ENCODE measurements at regions not wholly inside any gene's neighbourhood (a gene's known extent, or its start where the extent isn't known, plus 50 kb on each side); places are given as distances from the start of the nearest gene placed in this dataset.

DNA sequence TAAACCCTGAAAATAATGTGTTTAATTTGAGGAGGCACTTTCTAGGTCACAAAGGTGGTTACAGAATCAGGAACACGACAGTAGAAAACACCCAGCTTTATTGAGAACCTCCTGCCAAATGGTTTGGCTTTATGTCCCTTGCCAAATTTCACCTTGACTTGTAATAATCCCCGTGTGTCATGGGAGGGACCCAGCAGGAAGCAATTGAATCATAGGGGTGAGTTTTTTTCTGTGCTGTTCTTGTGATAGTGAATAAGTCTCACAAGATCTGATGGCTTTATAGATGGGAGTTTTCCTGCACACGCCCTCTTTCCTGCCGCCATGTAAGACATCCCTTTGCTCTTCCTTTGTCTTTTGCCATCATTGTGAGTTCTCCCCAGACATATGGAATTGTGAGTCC, 193.8 kb upstream of the KLF6 start:
- DNase-seq (ENCODE audit: low read depth, low spot score), result no peak
- H3K4me3 ChIP-seq (replicated peaks in 1 of 3; ENCODE audit: insufficient read depth in 1 of 3, low read depth in 1 of 3, low read length in 3 of 3), result no peak overlapping the region
- no peaks in the 10 kb centered on the region for H3K4me1 ChIP-seq (ENCODE audit: control insufficient read depth, extremely low read depth, insufficient read depth, low read length)
- H3K36me3 ChIP-seq (ENCODE audit: control insufficient read depth in 2 of 2, extremely low read depth in 1 of 2, insufficient read depth in 2 of 2, low read length in 2 of 2), result no peaks in the 10 kb centered on the region
- ChIA-PET POLR2A (no interaction called here), CTCF (no interaction called here)
- TF ChIP-seq MYC (IDR thresholded peaks at IDR 0.05; ENCODE audit: low read depth, low read length), result no peak
- TF ChIP-seq, protein P1, sequence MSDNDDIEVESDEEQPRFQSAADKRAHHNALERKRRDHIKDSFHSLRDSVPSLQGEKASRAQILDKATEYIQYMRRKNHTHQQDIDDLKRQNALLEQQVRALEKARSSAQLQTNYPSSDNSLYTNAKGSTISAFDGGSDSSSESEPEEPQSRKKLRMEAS (IDR thresholded peaks at IDR 0.05; ENCODE audit: insufficient read depth, insufficient read length), result no peak
- no TSS peak for BruUV-seq (replicated peaks)
- no peaks in the 10 kb centered on the region for H4K20me1 ChIP-seq (replicated peaks; ENCODE audit: control insufficient read depth, extremely low read depth, insufficient read depth, low read length)
- H3K27ac ChIP-seq (ENCODE audit: insufficient read depth, low read depth, low read length), result no peak overlapping the region
- no peak for FAIRE-seq
- H2AFZ ChIP-seq (ENCODE audit: low read depth, low read length), result no peak overlapping the region
- H3K79me2 ChIP-seq (ENCODE audit: control insufficient read depth, insufficient read depth, low read length), result no peaks in the 10 kb centered on the region
- H3K27me3 ChIP-seq (ENCODE audit: control insufficient read depth in 2 of 2, insufficient read depth in 2 of 2, low read length in 2 of 2), result no peaks in the 10 kb centered on the region
- H3K4me2 ChIP-seq (ENCODE audit: insufficient read depth, low read length), result no peak overlapping the region
- no peaks in the 10 kb centered on the region for H3K9me1 ChIP-seq (replicated peaks; ENCODE audit: control insufficient read depth, extremely low read depth, insufficient read depth, low read length)
- no peak overlapping the region for H3K9ac ChIP-seq (replicated peaks; ENCODE audit: extremely low read depth, insufficient read depth, low read length)
- intact Hi-C loops (cut with micrococcal nuclease), result no loop called here
- dilution Hi-C loops (cut with MboI; ENCODE audit: extremely low pct_ligation_motif_present, low sequenced_read_pairs), result no loop called here
- no peaks in the 10 kb centered on the region for H3K9me3 ChIP-seq (replicated peaks; ENCODE audit: control insufficient read depth, insufficient read depth, low read length)

DNA sequence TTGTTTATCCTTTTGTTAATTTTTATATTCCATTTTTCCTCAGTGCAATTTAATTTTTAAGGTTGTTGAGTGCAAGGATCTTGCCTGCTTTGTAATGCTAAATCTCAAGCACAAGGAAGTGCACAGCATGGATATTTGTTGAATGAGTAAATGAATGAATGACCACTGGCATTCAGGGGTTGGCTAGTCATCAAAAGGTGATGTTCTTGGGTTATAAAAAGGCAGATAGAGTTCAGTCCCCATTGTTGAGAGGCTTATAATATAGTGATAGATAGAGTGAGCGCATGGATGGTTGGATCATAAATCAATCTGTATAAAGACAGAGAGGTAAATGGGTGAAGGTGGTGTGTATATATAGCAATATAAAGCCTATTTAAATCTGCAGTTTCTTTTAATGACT, 193.2 kb upstream of the KLF6 start:
- Histone ChIP-seq H4K20me1 (replicated peaks; ENCODE audit: control insufficient read depth, extremely low read depth, insufficient read depth, low read length) (no peaks in the 10 kb centered on the region), H2AFZ (ENCODE audit: low read depth, low read length) (no peak overlapping the region), H3K4me2 (ENCODE audit: insufficient read depth, low read length) (no peak overlapping the region), H3K4me3 (replicated peaks in 1 of 3; ENCODE audit: insufficient read depth in 1 of 3, low read depth in 1 of 3, low read length in 3 of 3) (no peak overlapping the region), H3K9me3 (replicated peaks; ENCODE audit: control insufficient read depth, insufficient read depth, low read length) (no peaks in the 10 kb centered on the region), H3K27ac (ENCODE audit: insufficient read depth, low read depth, low read length) (no peak overlapping the region), H3K27me3 (ENCODE audit: control insufficient read depth in 2 of 2, insufficient read depth in 2 of 2, low read length in 2 of 2) (no peaks in the 10 kb centered on the region), H3K4me1 (ENCODE audit: control insufficient read depth, extremely low read depth, insufficient read depth, low read length) (no peaks in the 10 kb centered on the region), H3K9ac (replicated peaks; ENCODE audit: extremely low read depth, insufficient read depth, low read length) (no peak overlapping the region), H3K36me3 (ENCODE audit: control insufficient read depth in 2 of 2, extremely low read depth in 1 of 2, insufficient read depth in 2 of 2, low read length in 2 of 2) (no peaks in the 10 kb centered on the region), H3K79me2 (ENCODE audit: control insufficient read depth, insufficient read depth, low read length) (no peaks in the 10 kb centered on the region), H3K9me1 (replicated peaks; ENCODE audit: control insufficient read depth, extremely low read depth, insufficient read depth, low read length) (no peaks in the 10 kb centered on the region)
- POLR2A ChIA-PET, result no interaction called here
- CTCF ChIA-PET, result no interaction called here
- no peak for TF ChIP-seq MYC (IDR thresholded peaks at IDR 0.05; ENCODE audit: low read depth, low read length)
- no peak for TF ChIP-seq CTCF (IDR thresholded peaks at IDR 0.05; ENCODE audit: extremely low read depth in 1 of 2, insufficient read depth in 1 of 2, low read depth in 1 of 2, low read length in 2 of 2)
- TF ChIP-seq, protein P1 (IDR thresholded peaks at IDR 0.05; ENCODE audit: insufficient read depth, insufficient read length), result no peak
- TF ChIP-seq FOS (IDR thresholded peaks at IDR 0.05; ENCODE audit: borderline replicate concordance, insufficient read depth, low read length), result no peak
- TF ChIP-seq EZH2 (IDR thresholded peaks at IDR 0.05; ENCODE audit: borderline replicate concordance, low read depth, low read length, severe bottlenecking), result no peak
- no peak for TF ChIP-seq POLR2AphosphoS5 (IDR thresholded peaks at IDR 0.05; ENCODE audit: insufficient read depth, low read depth, low read length)
- no peak for TF ChIP-seq GATA2 (IDR thresholded peaks at IDR 0.05; ENCODE audit: insufficient read depth, insufficient read length, low read depth, low read length)
- TF ChIP-seq POLR2A (IDR thresholded peaks at IDR 0.05; ENCODE audit: low read depth, low read length), result no peak
- no peak for TF ChIP-seq JUN (IDR thresholded peaks at IDR 0.05; ENCODE audit: borderline replicate concordance, insufficient read depth, insufficient read length, low read depth)
- intact Hi-C loops (cut with micrococcal nuclease) (no loop called here), dilution Hi-C loops (cut with MboI; ENCODE audit: extremely low pct_ligation_motif_present, low sequenced_read_pairs) (no loop called here)
- FAIRE-seq (no peak), DNase-seq (ENCODE audit: low read depth, low spot score) (no peak)
- BruUV-seq (replicated peaks), result no TSS peak
